ENCODE measurements at regions not wholly inside any gene's neighbourhood (a gene's known extent, or its start where the extent isn't known, plus 50 kb on each side); places are given as distances from the start of the nearest gene placed in this dataset.

DNA sequence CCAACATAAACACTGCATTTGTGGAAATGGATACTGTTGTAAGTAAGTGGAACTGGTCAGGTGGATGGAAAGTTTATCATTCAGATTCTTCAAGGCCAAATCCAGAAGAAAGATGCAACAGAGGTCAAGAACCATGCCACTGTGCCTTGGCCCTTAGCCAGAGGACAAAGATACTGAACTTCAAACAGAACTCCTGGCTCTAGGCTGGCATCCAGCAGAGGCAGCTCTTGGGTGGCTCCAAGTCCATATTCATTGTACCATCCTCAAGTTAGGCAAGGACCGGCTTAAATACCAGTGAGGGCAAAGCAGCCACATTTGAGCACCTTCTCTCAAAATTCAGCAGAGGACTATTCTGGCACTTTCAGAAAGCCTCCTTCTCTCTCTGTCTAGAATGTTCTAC lies 53.2 kb downstream of the DNAAF9 start:
- no peak for FAIRE-seq

DNA sequence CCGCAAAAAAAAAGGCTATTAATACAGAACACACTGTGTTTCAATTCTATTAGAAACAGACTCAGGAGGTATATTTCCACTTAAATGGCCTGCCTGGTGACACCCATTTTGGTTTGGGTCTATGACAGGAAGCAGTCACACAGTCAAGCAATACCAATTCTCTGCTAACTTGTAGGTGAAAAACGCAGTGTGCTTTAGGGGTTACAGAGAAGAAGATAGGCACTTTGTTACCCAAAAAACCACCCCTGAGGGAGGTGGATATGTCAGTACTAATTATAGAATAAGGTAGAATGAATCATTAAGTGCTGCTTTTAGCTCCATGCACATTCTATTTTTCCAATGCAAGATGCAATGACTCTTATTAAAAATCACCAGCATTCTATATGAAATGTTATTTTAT lies 53.8 kb downstream of the DNAAF9 start:
- DNase-seq (ENCODE audit: low spot score in 2 of 2), result no peak
- FAIRE-seq, result no peak

More for the DNA sequence above, 53.2 kb downstream of the DNAAF9 start:
- DNase-seq (ENCODE audit: low spot score in 2 of 2), result no peak

DNA sequence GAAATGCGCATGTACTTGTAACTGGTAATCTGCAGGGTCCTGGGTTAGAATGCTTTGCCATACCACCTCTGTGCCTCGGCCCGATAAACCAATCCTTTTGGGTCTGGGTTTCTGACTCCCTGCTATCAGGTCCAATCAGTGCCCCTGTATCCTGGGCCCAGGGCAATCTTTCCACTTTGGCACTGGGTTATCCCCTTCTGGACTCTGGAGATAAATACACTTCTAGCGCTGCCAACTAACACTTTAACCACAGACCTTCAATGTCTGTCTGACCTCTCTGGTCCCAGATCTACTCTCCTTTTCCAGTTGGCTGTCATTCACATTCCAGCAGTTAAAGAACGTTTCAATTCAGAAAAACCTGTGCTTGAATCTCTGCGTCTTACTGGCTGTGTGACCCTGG lies 55.3 kb downstream of the DNAAF9 start:
- FAIRE-seq, result no peak
- DNase-seq (ENCODE audit: low spot score in 2 of 2), result no peak

DNA sequence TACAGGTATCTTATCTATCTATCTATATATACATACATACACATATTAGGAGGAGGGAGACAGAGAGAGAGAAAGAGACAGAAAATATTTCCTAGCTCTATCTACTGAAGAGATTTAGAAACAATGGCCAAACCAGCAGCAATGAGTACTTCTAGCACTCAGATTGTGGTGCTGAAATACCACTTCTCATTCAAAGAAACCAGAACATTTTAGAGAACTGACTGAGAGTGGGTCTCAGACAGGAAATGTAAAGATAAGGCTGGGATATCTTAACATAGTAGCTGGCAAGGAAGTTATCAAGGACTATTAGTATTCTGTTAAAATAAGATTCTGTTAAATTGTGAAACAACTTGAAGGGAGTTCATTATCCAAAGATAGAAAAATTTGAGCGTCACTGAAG lies 57.0 kb downstream of the DNAAF9 start:
- FAIRE-seq (no peak), DNase-seq (ENCODE audit: low spot score in 2 of 2) (no peak)

DNA sequence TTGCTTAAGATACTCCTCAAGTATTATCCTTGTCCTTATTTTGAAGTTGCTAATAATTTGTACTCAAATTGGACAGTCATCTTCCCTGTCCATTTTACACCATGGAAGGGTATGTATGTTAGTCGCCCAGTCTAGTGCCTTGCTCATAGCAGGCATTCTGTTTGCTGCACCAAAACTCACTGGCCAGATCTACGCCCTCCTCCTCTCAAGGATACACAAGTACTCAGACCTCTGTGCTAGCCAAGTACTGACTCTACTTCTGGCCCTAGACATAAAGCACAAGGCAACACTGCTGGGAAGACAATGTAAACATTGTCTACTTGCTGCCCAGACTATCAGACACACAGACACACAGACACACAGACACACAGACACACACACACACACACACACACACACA lies 57.7 kb downstream of the DNAAF9 start:
- no peak for FAIRE-seq

DNA sequence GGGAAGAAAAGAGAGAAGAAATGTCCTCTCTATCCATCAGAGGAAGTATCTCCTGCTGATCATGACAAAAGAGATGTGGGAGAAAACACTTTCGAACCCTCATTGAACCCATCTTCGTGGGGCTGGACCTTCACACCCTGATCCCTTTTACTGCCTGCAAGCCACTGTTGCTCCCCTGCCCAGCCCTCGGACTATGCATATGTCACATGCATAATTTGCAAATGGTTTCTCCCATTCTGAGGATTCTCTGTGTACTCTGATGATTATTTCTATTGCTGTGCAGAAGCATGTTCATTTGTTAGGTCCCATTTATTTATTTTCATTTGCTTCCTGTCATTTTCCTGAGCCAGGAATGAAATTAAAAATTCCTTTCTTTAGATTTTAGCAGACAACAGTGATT lies 64.7 kb downstream of the DNAAF9 start:
- FAIRE-seq (no peak), DNase-seq (ENCODE audit: low spot score in 2 of 2) (no peak)

More for the DNA sequence above, 57.7 kb downstream of the DNAAF9 start:
- no peak for DNase-seq (ENCODE audit: low spot score in 2 of 2)

DNA sequence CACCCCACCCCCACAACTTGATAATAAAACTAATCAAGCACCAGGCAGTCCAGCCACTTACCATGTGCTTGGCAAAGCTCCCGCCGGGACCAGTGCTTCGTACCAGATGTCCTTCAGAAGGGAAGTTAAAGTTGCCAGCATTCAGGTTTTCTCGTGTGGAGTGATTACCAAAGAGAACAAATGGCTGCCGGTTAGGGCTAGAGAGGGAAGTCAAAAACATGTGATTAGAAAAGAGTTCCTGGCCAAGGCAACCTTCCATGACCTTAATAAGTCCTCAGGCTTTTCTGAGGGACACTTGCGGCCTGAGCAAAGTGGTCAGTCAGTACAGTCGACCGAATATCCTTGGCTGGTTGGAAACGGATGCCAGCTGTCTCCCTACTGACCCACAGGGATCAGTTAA lies 67.0 kb downstream of the DNAAF9 start:
- FAIRE-seq, result no peak
- DNase-seq (ENCODE audit: low spot score in 2 of 2), result peak in 1 of 2 donors; percentile 13

DNA sequence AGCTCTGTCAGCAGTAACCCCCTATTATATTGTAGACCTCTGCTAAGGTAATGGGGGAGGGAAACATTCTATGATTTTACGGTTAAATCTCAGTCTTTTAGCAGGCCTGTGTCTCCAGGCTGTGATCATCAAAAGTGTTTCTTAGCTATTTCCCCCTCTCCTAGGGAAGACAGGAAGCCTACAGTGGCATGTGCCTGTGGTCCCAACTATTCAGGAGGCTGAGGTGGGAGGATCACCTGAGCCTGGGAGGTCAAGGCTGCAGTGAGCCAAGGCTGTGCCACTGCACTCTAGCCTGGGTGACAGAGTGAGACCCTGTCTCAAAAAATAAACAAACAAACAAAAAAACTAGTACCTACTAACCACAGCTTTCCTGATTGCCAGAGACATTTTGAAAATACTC lies 67.9 kb downstream of the DNAAF9 start:
- FAIRE-seq (no peak), DNase-seq (ENCODE audit: low spot score in 2 of 2) (no peak)

DNA sequence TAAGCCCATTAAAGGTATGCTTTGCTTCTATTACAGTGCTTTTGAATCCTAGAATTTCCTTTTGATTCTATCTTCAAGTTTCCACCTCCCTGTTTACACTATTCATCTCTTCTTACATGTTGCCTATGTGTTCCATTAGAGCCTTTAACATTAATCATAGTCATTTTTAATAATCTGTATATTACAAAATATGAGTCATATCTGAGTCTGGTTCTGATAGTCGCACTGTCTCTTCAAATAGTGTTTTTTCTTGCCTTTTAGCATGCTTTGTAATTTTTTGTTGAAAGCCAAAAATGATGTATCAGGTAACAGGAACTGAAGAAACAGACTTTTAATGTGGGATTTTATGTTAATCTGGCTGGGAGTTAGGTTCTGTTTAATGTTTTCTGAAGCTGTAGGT lies 68.4 kb downstream of the DNAAF9 start:
- FAIRE-seq (no peak), DNase-seq (ENCODE audit: low spot score in 2 of 2) (no peak)

DNA sequence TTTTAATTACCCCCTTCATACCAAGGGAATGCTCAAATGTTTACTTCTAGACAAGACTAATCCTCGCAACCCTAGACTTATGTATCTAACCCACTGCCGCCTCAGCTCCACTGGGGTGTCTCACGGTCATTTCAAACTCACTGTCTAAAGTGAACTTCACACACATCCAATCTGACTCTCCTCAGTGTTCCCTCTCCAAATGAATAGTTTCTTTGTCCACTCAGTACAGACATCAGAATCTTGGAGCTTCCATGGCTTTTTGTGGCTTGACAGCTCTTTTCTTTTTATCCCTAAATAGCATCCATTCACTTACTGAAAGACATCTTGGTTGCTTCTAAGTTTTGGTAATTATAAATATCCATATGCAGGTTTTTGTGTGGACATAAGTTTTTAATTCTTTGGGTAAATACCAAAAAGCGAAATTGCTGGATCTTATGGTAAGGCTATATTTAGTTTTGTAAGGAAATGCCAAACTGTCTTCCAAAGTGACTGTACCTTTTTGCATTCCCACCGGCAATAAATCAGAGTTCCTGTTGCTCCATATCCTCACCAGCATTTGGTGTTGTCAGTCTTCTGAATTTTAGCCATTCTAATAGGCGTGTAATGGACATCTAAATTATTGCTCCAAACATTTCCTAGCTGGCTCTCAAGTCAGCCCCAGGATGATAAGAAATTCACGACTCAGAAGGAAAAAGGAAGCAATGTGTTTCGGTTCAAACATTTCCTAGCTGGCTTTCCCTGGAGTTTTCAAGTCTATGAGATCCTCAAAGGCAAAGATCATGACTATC lies 73.1 kb downstream of the DNAAF9 start:
- no peak for FAIRE-seq
- DNase-seq (ENCODE audit: low spot score in 2 of 2), result no peak

DNA sequence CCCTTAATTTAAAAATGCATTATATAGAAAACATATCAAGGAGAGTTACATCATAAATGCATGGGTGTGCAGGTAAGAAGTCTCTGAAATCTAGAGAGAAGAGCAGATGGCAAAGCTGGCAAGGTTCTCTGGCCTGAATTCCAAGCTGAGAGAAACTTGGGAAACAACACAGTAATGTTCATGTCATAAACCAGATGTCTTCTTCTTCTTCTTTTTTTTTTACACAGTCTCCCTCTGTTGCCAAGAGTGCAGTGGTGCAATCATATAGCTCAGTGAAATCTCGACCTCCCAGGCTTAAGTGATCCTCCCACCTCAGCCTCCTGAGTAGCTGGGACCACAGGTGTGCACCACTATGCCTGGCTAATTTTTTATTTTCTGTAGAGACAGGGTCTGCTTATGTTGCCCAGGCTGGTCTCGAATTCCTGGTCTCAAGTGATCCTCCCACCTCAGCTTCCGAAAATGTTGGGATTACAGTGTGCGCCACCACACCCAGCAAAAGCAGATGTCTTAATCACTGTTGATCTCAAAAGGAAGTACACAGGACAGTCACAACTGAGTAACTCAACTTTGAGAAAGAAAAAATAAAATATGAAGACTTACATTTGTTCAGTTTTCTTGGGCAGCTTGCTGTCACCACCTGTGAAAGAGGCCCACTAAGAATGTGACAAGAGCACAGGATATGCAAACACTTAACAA lies 77.3 kb downstream of the DNAAF9 start:
- DNase-seq (ENCODE audit: low spot score in 2 of 2), result no peak
- FAIRE-seq, result no peak

DNA sequence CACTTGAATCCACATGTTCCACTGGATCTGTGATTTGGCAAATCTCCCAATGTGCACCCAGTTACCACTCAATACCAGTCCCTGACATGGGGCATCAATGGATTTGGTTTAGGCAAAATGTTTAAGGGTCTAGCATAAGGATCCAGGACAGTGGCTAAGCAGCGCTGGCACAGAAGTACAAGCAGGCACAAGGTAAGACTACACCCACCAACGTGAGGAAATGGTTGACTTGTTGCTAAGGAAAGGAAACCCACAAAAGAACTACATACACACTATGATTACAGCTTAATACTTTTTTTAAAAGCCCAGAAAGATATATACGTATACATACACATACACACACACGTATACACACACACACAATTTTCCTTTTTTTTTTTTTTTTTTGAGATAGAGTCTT lies 79.0 kb downstream of the DNAAF9 start:
- DNase-seq (ENCODE audit: low spot score in 2 of 2) (no peak), FAIRE-seq (no peak)

DNA sequence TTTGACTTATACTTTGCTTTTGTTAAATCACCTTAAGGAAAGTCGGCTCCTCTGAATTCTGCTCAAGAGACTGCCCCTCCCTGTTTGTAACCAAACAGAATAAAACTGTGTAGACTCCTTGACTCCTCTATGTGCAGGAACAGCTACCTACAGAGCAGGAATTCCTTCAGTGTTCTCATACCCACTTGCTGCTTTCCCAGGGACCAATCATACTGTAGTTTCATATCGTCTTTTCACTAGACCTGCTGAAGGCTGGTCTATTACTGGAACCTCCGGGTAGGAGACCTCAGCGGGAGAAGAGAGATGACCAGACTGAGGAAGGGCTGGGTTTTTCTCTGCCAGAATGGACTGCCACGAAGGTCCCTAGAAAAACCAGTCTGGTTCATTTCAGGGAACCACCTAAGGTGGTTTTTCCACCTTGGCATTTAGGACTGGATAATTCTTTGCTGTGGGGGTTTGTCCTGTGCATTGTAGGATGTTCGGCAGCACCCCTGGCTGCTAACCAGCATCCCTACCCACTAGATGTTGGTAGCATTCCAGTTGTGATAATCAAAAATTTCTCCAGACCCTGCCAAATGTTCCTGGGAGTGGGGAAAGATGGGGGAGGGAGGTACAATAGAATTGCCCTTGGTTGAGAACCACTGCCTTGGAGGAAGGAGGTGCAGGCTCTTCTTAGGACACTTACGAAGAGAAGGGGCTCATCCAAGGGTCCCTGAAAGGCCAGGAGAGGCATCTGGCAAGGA lies 80.5 kb downstream of the DNAAF9 start:
- FAIRE-seq (no peak), DNase-seq (ENCODE audit: low spot score in 2 of 2) (no peak)

DNA sequence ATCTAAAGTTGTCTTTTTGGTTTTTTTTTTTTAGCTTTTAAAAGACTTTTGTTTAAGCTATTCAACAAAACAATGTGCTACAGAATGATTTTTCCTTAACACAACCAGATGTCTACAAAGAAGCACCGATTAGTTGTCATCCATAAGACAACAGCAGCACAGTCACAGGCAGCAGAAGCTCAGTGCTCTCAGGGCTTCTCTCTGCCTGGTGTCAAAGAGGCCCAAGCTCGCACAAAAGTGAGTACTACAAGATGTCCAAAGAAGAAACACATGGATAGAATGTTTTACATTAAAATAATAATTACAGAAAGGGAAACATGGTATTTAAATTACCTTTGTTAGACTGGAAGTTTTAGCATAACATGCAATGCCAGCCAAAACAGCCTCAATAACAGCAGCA lies 81.6 kb downstream of the DNAAF9 start:
- DNase-seq (ENCODE audit: low spot score in 2 of 2) (no peak), FAIRE-seq (no peak)

DNA sequence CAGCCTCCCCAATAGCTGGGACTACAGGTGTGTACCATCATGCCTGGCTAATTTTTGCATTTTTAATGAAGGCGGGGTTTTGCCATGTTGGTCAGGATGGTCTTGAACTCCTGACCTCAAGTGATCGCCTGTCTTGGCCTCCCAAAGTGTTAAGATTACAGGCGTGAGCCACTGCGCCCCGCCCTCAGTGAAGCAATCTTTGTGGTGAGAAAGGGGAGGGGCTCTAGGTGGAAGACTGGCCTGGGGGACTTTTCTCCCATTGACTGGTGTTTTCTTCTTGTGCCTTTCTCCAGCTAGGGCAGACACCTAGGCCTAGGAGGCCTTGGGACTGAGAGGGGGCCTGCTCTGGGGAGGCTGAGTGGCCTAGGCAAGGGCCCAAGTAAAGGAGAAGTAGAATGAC lies 84.1 kb downstream of the DNAAF9 start:
- FAIRE-seq (no peak), DNase-seq (ENCODE audit: low spot score in 2 of 2) (no peak)

DNA sequence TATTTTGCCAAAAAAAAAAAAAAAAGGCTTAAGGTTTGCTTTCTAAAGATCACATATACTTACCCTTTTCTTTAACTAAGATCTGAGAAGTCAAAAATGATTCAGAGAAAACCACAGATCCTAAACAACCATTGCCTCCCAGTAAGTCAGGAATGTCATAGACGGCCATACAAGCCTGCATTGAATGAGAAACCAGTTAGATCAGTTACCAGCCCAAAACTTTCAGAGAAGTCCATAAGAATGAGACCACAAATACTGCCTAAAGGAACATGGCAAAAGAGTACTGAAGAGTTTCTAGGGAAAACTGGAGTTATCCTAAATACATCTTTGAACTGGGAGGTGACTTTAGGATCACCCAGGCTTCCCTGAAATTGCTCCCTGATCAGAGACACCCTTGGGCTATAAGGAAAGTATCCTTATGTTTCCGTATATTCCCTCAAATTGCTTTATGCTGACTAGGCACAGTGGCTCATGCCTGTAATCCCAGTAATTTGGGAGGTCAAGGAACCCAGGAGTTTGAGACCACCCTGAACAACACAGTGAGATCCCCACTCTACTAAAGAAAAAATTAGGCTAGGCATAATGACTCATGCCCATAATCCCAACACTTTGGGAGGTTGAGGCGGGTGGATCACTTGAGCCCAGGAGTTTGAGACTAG lies 79.4 kb upstream of the SLC4A11 start:
- FAIRE-seq (no peak), DNase-seq (ENCODE audit: low spot score in 2 of 2) (no peak)

DNA sequence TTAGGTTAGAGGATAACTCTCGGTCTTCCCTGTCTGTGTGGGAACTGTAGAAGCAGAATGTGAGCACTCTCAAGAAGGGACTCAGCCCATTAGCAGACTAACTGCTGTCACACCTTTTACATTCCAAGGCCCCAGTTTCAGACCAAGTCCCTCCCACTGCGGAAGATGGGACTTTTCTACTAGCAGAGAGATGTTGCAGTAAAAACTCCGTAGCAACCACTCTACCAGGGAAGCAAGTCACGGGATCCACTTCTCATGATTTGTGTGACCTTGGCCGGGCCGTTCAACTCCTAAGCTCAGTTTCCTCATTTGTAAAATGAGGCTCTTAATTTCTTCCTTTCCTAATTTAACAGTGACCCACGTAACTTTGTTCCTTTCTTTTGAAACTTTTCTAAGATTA lies 77.1 kb upstream of the SLC4A11 start:
- DNase-seq (ENCODE audit: low spot score in 2 of 2), result no peak
- no peak for FAIRE-seq

DNA sequence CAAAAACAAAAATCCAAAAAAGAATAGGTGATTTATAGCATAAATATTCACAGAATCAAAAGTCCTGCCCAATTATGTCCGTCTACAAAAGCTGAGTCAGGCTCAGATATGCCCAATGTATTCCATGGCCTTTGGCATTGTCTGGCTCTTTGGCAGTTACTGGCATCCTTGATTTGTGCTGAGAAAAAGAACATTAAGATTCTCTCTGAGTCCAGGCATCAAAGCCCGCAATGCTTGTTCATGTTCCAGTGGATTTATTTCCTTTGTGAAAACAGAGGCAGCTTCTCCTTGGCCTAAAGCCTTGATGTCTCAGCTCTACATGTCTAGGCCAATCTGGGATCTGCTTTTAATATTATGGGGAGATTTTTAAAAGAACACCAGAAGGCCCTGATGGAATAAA lies 76.1 kb upstream of the SLC4A11 start:
- DNase-seq (ENCODE audit: low spot score in 2 of 2) (no peak), FAIRE-seq (no peak)

DNA sequence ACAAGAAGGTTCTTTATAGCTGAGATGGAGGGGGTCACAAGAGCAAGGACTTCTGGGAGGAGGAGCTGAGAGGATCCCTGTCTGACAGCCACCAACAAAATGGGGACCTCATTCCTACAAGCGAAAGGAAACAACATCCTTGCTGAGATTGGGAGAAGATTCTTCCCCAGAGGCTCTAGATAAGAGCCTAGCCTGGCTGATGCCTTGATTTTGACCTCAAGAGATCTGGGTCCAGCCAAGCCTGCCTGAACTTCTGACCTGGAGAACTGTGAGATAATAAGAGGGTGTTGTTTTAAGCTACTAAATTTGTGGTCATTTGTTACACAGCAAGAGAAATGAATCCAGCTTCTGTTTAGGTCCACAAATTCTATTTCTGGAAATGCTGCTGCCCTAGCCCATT lies 75.4 kb upstream of the SLC4A11 start:
- no peak for FAIRE-seq

DNA sequence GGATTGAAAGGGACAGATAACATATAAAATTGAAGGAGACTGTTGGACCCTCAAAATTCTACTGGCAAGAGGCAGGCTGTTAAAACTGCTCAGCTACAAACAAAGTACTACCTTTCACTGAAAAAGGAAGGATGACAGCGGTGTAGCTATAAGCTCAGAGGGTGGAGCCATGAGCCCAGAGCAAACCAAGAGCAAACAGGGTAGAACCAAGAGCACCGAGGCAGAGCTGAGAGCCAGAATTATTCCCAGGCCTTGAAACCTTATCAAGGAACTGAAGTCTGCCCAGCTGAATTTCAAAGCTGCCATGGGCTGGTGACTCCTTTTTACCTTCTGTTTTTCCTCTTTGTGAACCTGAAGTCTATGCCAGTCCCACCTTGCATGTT lies 74.7 kb upstream of the SLC4A11 start:
- no peak for FAIRE-seq
- DNase-seq (ENCODE audit: low spot score in 2 of 2), result no peak

More for the DNA sequence above, 75.4 kb upstream of the SLC4A11 start:
- no peak for DNase-seq (ENCODE audit: low spot score in 2 of 2)
